H1 (cell line): ENCODE measurements at regions not wholly inside any gene's neighbourhood (a gene's known extent, or its start where the extent isn't known, plus 50 kb on each side); places are given as distances from the start of the nearest gene placed in this dataset.

Experiments
- CTCF ChIA-PET: fragments of 300-600 bp; sonication (Branson Sonifier 250); formaldehyde crosslinking; loops from one replicate; lab custom pipeline; 2021; ENCODE audit not compliant: partially characterized antibody; lab: Charles Lee
- POLR2A ChIA-PET: fragments of 300-600 bp; sonication (Branson Sonifier 250); formaldehyde crosslinking; loops from one replicate; lab custom pipeline; 2021; ENCODE audit warnings: inconsistent platforms; ENCODE audit not compliant: partially characterized antibody; lab: Charles Lee
- DNase-seq, 2 experiments: peaks; one replicate each; pipeline versions ENCODE4 v3.0.0 to v3.0.0-alpha.2; 2010 to 2022; ENCODE audit warnings: low spot score in 2 of 2, low read depth in 1 of 2, mixed read lengths in 1 of 2
- FAIRE-seq: peaks from 2 replicates; lab custom pipeline; 2011; peaks lifted over from hg19 to GRCh38; lab: Jason Lieb, UNC
- H2AFZ ChIP-seq: 2 replicates; pipeline ENCODE4 v1.8.1; 2012; ENCODE audit warnings: low read length, inconsistent platforms
- H2AK5ac ChIP-seq: 2 replicates; pipeline ENCODE4 v1.6.1; 2013; ENCODE audit warnings: low read depth, low read length
- H2BK120ac ChIP-seq: replicated peaks from 2 replicates; pipeline ENCODE3; 2013; ENCODE audit warnings: low read depth, low read length, inconsistent platforms
- H2BK12ac ChIP-seq: 2 replicates; pipeline ENCODE4 v1.6.1; 2013; ENCODE audit warnings: low read depth, low read length
- H2BK15ac ChIP-seq: 2 replicates; pipeline ENCODE4 v1.6.1; 2013; ENCODE audit warnings: low read length
- H2BK20ac ChIP-seq: 2 replicates; pipeline ENCODE4 v1.6.1; 2013; ENCODE audit warnings: low read length
- H2BK5ac ChIP-seq: 2 replicates; pipeline ENCODE4 v1.6.1; 2013; ENCODE audit warnings: low read depth, low read length
- H3K14ac ChIP-seq: 2 replicates; pipeline ENCODE4 v1.6.1; 2013; ENCODE audit warnings: inconsistent platforms; ENCODE audit not compliant: insufficient read length
- H3K18ac ChIP-seq: 2 replicates; pipeline ENCODE4 v1.6.1; 2013; ENCODE audit warnings: low read length; ENCODE audit errors: extremely low read depth
- H3K23ac ChIP-seq: 2 replicates; pipeline ENCODE4 v1.6.1; 2013; ENCODE audit warnings: inconsistent platforms; ENCODE audit not compliant: insufficient read length
- H3K23me2 ChIP-seq: 2 replicates; pipeline ENCODE4 v1.6.1; 2013; ENCODE audit warnings: low read depth, low read length
- H3K27ac ChIP-seq: 2 replicates; pipeline ENCODE4 v1.6.1; 2011; ENCODE audit warnings: low read depth, low read length, inconsistent platforms
- H3K27me3 ChIP-seq, 4 experiments: replicated peaks in 1 of 4; 1 replicate in 1 of 4; 2 replicates in 3 of 4; pipeline versions ENCODE4 v1.6.1 to v1.8.1; 2011 to 2013; ENCODE audit warnings: low read length in 3 of 4, mild to moderate bottlenecking in 3 of 4, inconsistent platforms in 2 of 4, mixed read lengths in 2 of 4, moderate library complexity in 1 of 4; ENCODE audit not compliant: control insufficient read depth in 3 of 4, insufficient read depth in 3 of 4; ENCODE audit errors: extremely low read depth in 1 of 4
- H3K36me3 ChIP-seq, 4 experiments: 2 replicates each; pipeline versions ENCODE4 v1.6.1 to v1.8.1; 2011 to 2013; ENCODE audit warnings: mild to moderate bottlenecking in 4 of 4, low read length in 3 of 4, moderate library complexity in 2 of 4, control low read depth in 1 of 4, inconsistent platforms in 1 of 4; ENCODE audit not compliant: insufficient read depth in 4 of 4, control insufficient read depth in 2 of 4
- H3K4ac ChIP-seq: replicated peaks from 2 replicates; pipeline ENCODE3; 2013; ENCODE audit warnings: low read length, low read depth, mixed read lengths, inconsistent platforms; ENCODE audit not compliant: insufficient read length
- H3K4me1 ChIP-seq, 4 experiments: replicated peaks in 1 of 4; 1 replicate in 1 of 4; 2 replicates in 3 of 4; pipeline versions ENCODE4 v1.6.1 to v1.8.1; 2011 to 2013; ENCODE audit warnings: low read length in 3 of 4, inconsistent platforms in 2 of 4, mixed read lengths in 1 of 4; ENCODE audit not compliant: insufficient read depth in 4 of 4, control insufficient read depth in 3 of 4
- H3K4me2 ChIP-seq, 2 experiments: 2 replicates each; pipeline versions ENCODE4 v1.6.1 to v1.8.1; 2011 to 2013; ENCODE audit warnings: low read depth in 2 of 2, low read length in 2 of 2, control low read depth in 1 of 2, inconsistent platforms in 1 of 2, mild to moderate bottlenecking in 1 of 2; ENCODE audit not compliant: insufficient read depth in 1 of 2
- H3K4me3 ChIP-seq, 4 experiments: fragments of 200-600, 300-600 bp in 1 of 4; sonication (generic), shearing (Covaris generic), sonication (Bioruptor Twin) in 1 of 4; 2 replicates each; pipeline versions ENCODE4 v1.5.1 to v1.8.1; 2011 to 2016; ENCODE audit warnings: low read length in 4 of 4, low read depth in 3 of 4, control low read depth in 2 of 4, inconsistent platforms in 2 of 4, mild to moderate bottlenecking in 2 of 4, mixed read lengths in 1 of 4, moderate library complexity in 1 of 4; ENCODE audit not compliant: insufficient read depth in 2 of 4; ENCODE audit errors: extremely low read depth in 1 of 4
- H3K56ac ChIP-seq: replicated peaks from 2 replicates; pipeline ENCODE3; 2013; ENCODE audit warnings: low read depth, mild to moderate bottlenecking, mixed read lengths, low read length, inconsistent platforms; ENCODE audit not compliant: insufficient read length
- H3K79me1 ChIP-seq: 2 replicates; pipeline ENCODE4 v1.6.1; 2013; ENCODE audit warnings: low read depth, low read length, control low read depth
- H3K79me2 ChIP-seq, 2 experiments: 2 replicates each; pipeline versions ENCODE4 v1.6.1 to v1.8.1; 2012 to 2013; ENCODE audit warnings: low read length in 2 of 2, mild to moderate bottlenecking in 2 of 2, inconsistent platforms in 1 of 2; ENCODE audit not compliant: insufficient read depth in 2 of 2, control insufficient read depth in 1 of 2
- H3K9ac ChIP-seq, 4 experiments: replicated peaks in 1 of 4; 1 replicate in 1 of 4; 2 replicates in 3 of 4; pipeline versions ENCODE4 v1.6.1 to v1.8.1; 2011 to 2013; ENCODE audit warnings: low read depth in 3 of 4, low read length in 3 of 4, control low read depth in 2 of 4, mild to moderate bottlenecking in 2 of 4, moderate library complexity in 2 of 4, inconsistent platforms in 1 of 4; ENCODE audit errors: extremely low read depth in 1 of 4
- H3K9me3 ChIP-seq, 2 experiments: 2 replicates each; pipeline versions ENCODE4 v1.6.1 to v1.8.1; 2012 to 2013; ENCODE audit warnings: mild to moderate bottlenecking in 2 of 2, moderate library complexity in 2 of 2, control low read depth in 1 of 2, inconsistent platforms in 1 of 2, low read depth in 1 of 2, low read length in 1 of 2, mixed read lengths in 1 of 2; ENCODE audit not compliant: insufficient read depth in 2 of 2
- H4K20me1 ChIP-seq, 2 experiments: replicated peaks in 1 of 2; 2 replicates each; pipeline versions ENCODE3 to v1.8.1; 2011 to 2013; ENCODE audit warnings: inconsistent platforms in 2 of 2, low read length in 2 of 2, mild to moderate bottlenecking in 1 of 2; ENCODE audit not compliant: insufficient read depth in 2 of 2, control insufficient read depth in 1 of 2
- H4K5ac ChIP-seq: 2 replicates; pipeline ENCODE4 v1.6.1; 2013; ENCODE audit warnings: low read length, low read depth, mixed read lengths, inconsistent platforms; ENCODE audit not compliant: insufficient read length
- H4K8ac ChIP-seq: 2 replicates; pipeline ENCODE4 v1.8.0; 2013; ENCODE audit warnings: mild to moderate bottlenecking, moderate library complexity, low read length, inconsistent platforms; ENCODE audit not compliant: insufficient read depth; ENCODE audit errors: extremely low read depth
- H4K91ac ChIP-seq: replicated peaks from 2 replicates; pipeline ENCODE3; 2013; ENCODE audit warnings: low read length, mixed read lengths, inconsistent platforms; ENCODE audit not compliant: insufficient read length
- KDM4A ChIP-seq: IDR thresholded peaks from one replicate; pipeline ENCODE4 v1.7.1; 2012; ENCODE audit warnings: low read depth, mild to moderate bottlenecking, moderate library complexity, low read length, inconsistent platforms; ENCODE audit not compliant: severe bottlenecking
- KDM5A ChIP-seq: fragments of 200-600 bp; IDR thresholded peaks from 2 replicates; pipeline ENCODE4 v1.7.1; 2012; ENCODE audit warnings: mild to moderate bottlenecking, low read length, inconsistent platforms, mixed read lengths
- NRF1 ChIP-seq: IDR thresholded peaks from 2 replicates; pipeline ENCODE4 v1.6.1; 2011; ENCODE audit warnings: mild to moderate bottlenecking, low read depth, low read length, improper control_type of control experiment
- WGBS, 2 experiments: shearing (Covaris generic) in 1 of 2; methylation state at CpG; one replicate each; pipeline versions ENCODE4 v1.1.6 to v1.1.7; 2013 to 2015; ENCODE audit warnings: low lambda C conversion rate in 2 of 2, mixed read lengths in 2 of 2, inconsistent platforms in 1 of 2, low coverage in 1 of 2, missing lambda C conversion rate in 1 of 2; ENCODE audit not compliant: insufficient replicate concordance in 2 of 2, insufficient coverage in 1 of 2, insufficient read length in 1 of 2; ENCODE audit errors: extremely low coverage in 1 of 2, missing lambda C conversion rate in 1 of 2; 5-methylcytosine and 5-hydroxymethylcytosine counted together
- TF ChIP-seq, protein P1 (sequence below): IDR thresholded peaks from 2 replicates; pipeline ENCODE4 v1.6.1; 2012; ENCODE audit warnings: inconsistent platforms

DNA sequence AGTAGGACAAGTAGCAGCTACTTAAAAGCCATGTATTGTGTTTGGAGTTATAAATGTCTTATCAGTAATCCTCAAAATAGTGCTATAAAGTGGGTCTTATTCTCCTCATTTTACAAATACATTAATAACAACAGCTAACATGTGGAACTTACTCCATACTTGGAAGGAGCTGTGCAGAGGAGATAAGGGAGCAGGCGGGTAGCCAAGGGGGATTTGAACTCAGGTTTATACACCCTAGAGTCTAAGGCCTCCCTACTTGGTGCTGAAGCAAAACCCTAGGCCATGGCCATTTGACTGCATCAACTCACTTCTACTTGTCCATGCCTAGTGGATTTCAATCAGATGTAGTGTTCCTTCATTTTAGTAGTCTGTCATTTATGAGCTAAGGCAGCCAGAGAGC, 72.1 kb downstream of the LMO4 start:
- POLR2A ChIA-PET: interaction anchor here (1.7 kb wide), 1 partner anchor 11 kb away, joined by 4 read pairs; no protein-coding TSS in a partner anchor
- WGBS, 2 experiments: 94% methylated on average over 1 of the region's 1 CpG; no CpG with 5 or more reads in 1 of the 2 experiments
- no peak overlapping the region for H3K4me2 ChIP-seq

More for the DNA sequence above, 72.1 kb downstream of the LMO4 start:
- Histone ChIP-seq H4K20me1 (no peaks in the 10 kb centered on the region), H4K91ac (no peak overlapping the region), H3K9me3 (no peaks in the 10 kb centered on the region), H2AFZ (0 out of 2 replicates have a peak overlapping the region, but pooled peaks have one; percentile 18), H3K23ac (peak overlapping the region; percentile 83), H3K18ac (no peak overlapping the region), H2BK15ac (no peak overlapping the region), H4K5ac (no peak overlapping the region), H3K79me2 (no peaks in the 10 kb centered on the region), H2BK120ac (no peak overlapping the region), H3K56ac (no peak overlapping the region), H3K14ac (no peak overlapping the region), H2BK5ac (no peak overlapping the region), H2BK12ac (no peak overlapping the region), H2AK5ac (no peak overlapping the region), H3K79me1 (no peaks in the 10 kb centered on the region), H3K4me1 (no peaks in the 10 kb centered on the region), H3K4ac (no peak overlapping the region), H3K9ac (no peak overlapping the region), H4K8ac (no peak overlapping the region), H3K27me3 (no peaks in the 10 kb centered on the region), H3K36me3 (no peaks in the 10 kb centered on the region), H3K27ac (no peak overlapping the region), H3K23me2 (no peaks in the 10 kb centered on the region), H3K4me3 (no peak overlapping the region), H2BK20ac (no peak overlapping the region)
- TF ChIP-seq, protein P1, sequence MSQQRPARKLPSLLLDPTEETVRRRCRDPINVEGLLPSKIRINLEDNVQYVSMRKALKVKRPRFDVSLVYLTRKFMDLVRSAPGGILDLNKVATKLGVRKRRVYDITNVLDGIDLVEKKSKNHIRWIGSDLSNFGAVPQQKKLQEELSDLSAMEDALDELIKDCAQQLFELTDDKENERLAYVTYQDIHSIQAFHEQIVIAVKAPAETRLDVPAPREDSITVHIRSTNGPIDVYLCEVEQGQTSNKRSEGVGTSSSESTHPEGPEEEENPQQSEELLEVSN: no peak
- TF ChIP-seq KDM4A (no peak), KDM5A (no peak), NRF1 (no peak)
- FAIRE-seq: no peak
- DNase-seq: no peak
- CTCF ChIA-PET: interaction anchor here (0.7 to 1.3 kb wide), 3 partner anchors 17 to 256 kb away, joined by 3 read pairs; no protein-coding TSS in a partner anchor
